SK-MEL-5 (cell line): ENCODE measurements at regions not wholly inside any gene's neighbourhood (a gene's known extent, or its start where the extent isn't known, plus 50 kb on each side); places are given as distances from the start of the nearest gene placed in this dataset.

Source experiments
- DNase-seq: peaks from one replicate; pipeline ENCODE4 v3.0.0-alpha.2; 2016; ENCODE audit warnings: low read depth, low spot score
- in situ Hi-C: cut with HindIII; loops from 2 replicates; pipeline ENCODE4 v1.10.0; 2016; ENCODE audit warnings: low sequenced_read_pairs, high pct_unique_total_duplicates, low pct_unique_long_range_greater_than_20kb

GRCh38 chr14:82239223-82239622 lies 705.6 kb upstream of the SEL1L start:
- no peak for DNase-seq
- in situ Hi-C loops, result no loop called here

- in situ Hi-C loops, result no loop called here
- DNase-seq, result no peak
These were observed 711.1 kb upstream of the SEL1L start for GRCh38 chr14:82244791-82245190.

GRCh38 chr14:82251494-82251893 lies 717.8 kb upstream of the SEL1L start:
- DNase-seq, result peak; percentile 57
- in situ Hi-C loops, result no loop called here

- in situ Hi-C loops, result no loop called here
- no peak for DNase-seq
These were observed 736.6 kb upstream of the SEL1L start for GRCh38 chr14:82270286-82270685.

GRCh38 chr14:82298811-82299210 lies 765.2 kb upstream of the SEL1L start:
- no peak for DNase-seq
- in situ Hi-C loops, result no loop called here

- in situ Hi-C loops, result no loop called here
- no peak for DNase-seq
These were observed 775.5 kb upstream of the SEL1L start for GRCh38 chr14:82309199-82309598.

GRCh38 chr14:82313889-82314288 lies 780.2 kb upstream of the SEL1L start:
- peak; percentile 30 for DNase-seq
- in situ Hi-C loops, result no loop called here

GRCh38 chr14:82328442-82328841 lies 794.8 kb upstream of the SEL1L start:
- in situ Hi-C loops, result no loop called here

GRCh38 chr14:82341261-82341810 lies 807.7 kb upstream of the SEL1L start:
- in situ Hi-C loops, result no loop called here
- DNase-seq, result no peak

More at GRCh38 chr14:82328442-82328841, 794.8 kb upstream of the SEL1L start:
- no peak for DNase-seq

- DNase-seq, result no peak
- in situ Hi-C loops, result no loop called here
These were observed 808.9 kb upstream of the SEL1L start for GRCh38 chr14:82342596-82342995.

- in situ Hi-C loops, result no loop called here
- no peak for DNase-seq
These were observed 811.5 kb upstream of the SEL1L start for GRCh38 chr14:82345184-82345583.

- DNase-seq, result peak; percentile 5
These were observed 820.5 kb upstream of the SEL1L start for GRCh38 chr14:82354126-82354525.

GRCh38 chr14:82359201-82359600 lies 825.5 kb upstream of the SEL1L start:
- in situ Hi-C loops, result no loop called here
- no peak for DNase-seq

More at GRCh38 chr14:82354126-82354525, 820.5 kb upstream of the SEL1L start:
- in situ Hi-C loops, result no loop called here

GRCh38 chr14:82362452-82362851 lies 828.8 kb upstream of the SEL1L start:
- in situ Hi-C loops, result no loop called here
- no peak for DNase-seq

GRCh38 chr14:82365471-82365870 lies 831.8 kb upstream of the SEL1L start:
- in situ Hi-C loops, result no loop called here
- DNase-seq, result no peak

GRCh38 chr14:82366803-82367202 lies 833.1 kb upstream of the SEL1L start:
- peak; percentile 20 for DNase-seq
- in situ Hi-C loops, result no loop called here

GRCh38 chr14:82379291-82379690 lies 845.6 kb upstream of the SEL1L start:
- DNase-seq, result no peak
- in situ Hi-C loops, result no loop called here

GRCh38 chr14:82385048-82385447 lies 851.4 kb upstream of the SEL1L start:
- no peak for DNase-seq
- in situ Hi-C loops, result no loop called here

- DNase-seq, result peak; percentile 2
- in situ Hi-C loops, result no loop called here
These were observed 854.0 kb upstream of the SEL1L start for GRCh38 chr14:82387699-82388098.

- DNase-seq, result no peak
- in situ Hi-C loops, result no loop called here
These were observed 854.8 kb upstream of the SEL1L start for GRCh38 chr14:82388488-82388887.
